ENCODE measurements at regions not wholly inside any gene's neighbourhood (a gene's known extent, or its start where the extent isn't known, plus 50 kb on each side); places are given as distances from the start of the nearest gene placed in this dataset.

DNA sequence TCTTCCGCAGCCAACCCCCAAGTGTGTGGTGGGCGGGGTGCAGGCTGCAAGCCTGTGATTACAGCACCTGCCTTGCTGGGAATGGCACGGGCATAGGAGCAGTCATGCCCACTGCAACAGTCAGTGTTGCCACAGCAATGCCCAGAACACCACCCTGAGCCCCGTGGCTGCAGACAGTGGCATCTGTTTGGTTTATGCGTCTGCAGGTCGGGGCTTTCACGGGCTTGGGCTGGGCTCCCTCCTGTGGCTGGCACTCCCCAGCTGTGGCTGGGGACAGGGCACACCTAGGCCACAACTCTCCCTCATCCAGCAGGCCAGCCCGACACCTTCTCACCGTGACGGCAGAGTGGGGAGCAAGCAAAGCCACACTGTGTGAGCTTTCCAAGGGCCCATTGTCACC is 115.3 kb upstream of the C1QTNF9B start:
- no peak for DNase-seq

DNA sequence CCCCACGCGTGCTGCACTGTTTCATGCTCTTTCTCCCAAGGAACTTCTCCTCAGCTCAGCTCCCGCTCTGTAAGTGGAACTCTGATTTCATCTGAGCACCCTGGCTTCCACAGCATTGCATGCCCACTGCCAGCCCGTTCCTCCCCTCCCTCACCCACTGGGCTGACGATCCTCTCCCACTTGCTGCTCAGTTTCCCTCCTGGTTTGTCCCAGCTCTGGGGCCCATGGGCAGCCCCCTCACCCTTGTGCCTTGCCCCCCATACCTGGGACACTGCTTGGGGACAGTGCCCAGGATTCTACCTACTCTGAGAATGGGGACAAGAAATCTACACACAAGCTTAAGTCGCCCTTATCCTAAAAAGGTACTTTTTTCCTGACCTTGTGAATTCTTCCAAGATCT is 115.9 kb upstream of the C1QTNF9B start:
- DNase-seq = no peak

DNA sequence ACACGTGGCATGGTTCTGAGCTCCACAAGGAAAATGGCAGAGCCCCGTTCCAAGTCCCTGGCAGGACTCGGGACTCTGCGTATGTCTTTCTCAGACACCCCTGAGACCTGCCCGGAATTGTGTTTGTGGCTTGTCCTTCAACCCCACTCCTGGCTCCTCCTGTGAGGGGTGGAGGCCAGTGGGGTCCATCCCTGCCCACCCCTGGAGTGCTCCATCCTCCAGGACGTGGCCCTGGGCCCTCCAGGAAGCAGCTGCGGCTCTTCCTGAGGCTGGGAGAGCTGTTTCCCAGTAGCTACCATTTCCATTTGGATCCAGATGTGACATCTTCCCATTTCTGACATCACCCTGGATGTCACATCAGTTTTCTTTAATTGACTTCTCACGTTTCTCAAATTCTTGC is 118.7 kb upstream of the C1QTNF9B start:
- DNase-seq = no peak

DNA sequence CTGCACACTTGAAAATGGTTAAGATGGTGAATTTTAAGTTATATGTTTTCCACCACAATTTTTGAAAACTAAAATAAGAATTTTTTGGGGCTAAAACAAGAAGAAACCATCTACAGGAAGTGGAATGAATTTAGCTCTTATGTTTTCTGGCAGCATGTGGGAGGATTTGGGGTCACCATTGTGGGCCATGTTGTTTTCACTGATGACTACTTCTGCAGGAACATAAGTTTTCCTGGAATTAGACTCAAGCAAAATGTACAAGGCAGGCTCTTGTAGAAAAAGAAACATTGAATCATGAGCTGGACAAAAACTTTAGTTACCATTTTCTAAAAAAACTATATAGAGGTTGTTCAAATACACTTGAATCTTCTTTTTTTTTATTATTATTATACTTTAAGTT is 125.3 kb upstream of the C1QTNF9B start:
- DNase-seq = no peak

DNA sequence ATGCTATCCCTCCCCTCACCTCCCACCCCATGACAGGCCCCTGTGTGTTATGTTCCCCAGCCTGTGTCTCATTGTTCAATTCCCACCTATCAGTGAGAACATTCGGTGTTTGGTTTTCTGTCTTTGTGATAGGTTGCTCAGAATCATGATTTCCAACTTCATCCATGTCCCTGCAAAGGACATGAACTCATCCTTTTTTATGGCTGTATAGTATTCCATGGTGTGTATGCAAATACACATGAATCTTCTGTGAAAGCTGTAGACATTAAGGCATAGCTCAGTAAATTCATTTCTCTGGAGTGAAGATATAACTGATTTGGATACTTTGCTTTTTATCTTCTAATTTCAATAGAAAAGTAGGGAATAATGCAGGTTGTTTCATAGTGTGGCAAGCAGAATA is 125.8 kb upstream of the C1QTNF9B start:
- no peak for DNase-seq

DNA sequence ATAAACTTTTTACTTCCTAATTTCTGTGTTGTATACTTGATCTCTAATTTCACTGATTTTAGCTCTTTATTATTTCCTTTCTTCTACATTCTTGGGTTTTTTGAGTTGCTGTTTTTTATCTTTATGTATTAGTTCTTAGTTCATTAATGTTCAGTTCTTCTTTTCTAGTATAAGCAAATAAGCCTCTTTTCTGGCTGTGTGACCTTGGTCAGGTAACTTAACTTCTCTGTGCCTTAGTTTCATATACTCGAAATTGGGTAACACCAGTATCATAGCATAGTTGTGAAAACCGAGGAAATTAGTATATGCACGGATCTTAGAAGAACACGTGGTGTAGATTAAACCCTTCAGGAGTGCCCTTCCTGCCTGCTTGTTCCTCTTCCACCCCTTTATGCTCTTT is 130.2 kb upstream of the C1QTNF9B start:
- no peak for DNase-seq

DNA sequence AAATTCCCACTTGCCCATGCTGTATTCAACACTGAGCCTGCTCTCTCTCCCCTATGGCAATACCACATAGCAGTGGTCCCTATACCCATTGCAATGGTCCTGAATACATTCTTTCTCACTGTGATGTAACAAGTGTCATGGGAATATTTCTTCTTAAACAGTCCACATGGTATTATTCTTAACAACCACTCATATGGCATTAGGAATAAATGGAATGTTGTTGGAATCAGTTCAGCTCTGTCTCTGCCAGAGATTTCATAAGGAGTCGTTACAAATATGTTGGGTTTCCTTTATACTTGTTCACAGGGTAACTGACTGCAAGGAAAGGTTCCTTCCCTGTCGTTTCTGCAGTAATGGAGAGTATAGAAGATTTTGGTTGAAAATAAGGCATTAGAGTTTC is 128.3 kb upstream of the SPATA13 start:
- DNase-seq = no peak

DNA sequence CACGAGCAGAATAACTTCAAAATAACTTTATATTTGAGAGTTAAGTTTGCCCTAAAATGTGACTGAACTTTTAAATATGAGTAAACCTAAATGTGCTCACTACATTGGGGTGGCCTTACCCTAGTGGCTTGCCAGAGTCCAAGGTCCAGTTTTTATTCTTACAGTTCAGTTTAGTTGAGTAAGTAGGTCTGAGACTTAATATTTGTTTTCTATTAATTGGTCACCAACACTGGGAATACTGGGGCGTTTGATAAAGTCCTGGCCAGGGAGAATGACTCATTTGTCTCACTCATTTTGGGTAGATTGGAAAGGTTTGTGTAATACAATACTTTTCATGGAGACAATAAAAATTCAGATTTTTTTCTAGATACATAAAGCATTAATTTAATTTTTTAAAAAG is 127.8 kb upstream of the SPATA13 start:
- DNase-seq = no peak

DNA sequence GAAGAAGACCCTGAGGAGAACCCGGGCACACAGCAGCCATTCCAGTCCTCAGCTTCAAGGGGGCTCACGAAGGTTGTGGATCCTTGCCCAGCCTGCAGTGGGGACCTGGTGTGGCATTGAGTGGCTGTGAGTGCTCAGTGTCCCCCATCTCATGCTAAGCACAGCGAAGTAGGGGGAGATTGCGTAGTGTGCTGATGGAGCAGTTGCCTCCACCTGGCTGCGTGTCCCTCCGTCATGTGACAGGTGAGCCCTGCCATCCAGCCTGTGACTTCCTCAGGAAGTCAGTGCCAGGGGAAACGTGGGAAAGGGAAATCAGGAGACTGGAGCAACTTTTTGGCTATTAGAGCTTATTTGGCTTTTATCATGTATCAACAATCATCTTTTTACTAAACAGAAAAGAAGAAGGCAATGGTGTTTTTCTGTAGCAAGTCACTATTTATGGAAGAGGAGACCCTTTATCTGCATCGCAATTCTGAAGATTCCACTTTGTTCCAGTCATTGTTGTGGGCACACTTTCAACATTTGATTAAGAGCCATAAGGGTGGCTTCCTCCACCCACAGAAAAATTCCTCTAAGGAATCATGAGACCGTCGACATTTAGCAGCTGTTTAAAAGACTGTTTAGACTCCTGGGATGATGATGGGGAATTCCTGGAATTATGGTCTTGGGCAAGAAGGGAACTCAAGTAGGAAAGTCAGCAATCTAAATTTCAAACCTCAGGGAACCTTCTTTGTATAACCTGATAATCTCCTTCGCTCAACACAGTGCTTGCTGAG is 126.8 kb upstream of the SPATA13 start:
- no peak for DNase-seq

DNA sequence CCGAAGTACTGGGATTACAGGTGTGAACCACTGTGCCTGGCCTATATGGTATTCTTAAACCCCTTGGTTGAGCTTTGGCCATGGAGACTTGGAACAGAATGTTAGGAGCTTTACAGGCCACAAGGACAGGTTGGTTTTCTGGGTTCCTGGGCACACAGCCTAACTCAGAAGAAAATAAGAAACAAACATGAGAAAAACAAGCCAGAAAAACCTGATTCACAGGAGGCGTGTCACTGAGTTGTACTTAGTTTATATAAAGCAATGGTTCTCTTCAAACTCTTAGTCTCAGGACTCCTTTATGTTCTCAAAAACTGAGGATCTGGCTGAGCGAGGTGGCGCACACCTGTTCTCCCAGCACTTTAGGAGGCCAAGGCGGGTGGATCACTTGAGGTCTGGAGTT is 125.1 kb upstream of the SPATA13 start:
- DNase-seq = no peak

DNA sequence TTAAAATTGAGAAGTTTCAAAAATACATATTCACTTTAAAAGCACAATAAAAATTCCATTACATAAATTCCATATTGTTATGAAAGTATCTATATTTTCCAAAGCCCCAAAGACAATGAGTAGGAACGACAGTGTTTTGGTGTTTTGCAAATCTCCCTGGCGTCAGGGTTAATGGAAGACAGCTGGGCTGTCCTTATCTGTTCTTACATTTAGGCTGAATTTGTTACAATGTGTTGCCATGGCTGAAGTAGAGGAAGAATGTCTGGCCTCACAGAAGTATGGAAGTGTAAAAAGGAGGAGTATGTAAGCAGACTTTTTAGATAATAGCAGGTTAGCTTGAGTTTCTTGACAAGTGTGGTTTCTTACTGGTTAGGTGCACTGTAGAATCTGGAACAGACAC is 124.4 kb upstream of the SPATA13 start:
- no peak for DNase-seq

DNA sequence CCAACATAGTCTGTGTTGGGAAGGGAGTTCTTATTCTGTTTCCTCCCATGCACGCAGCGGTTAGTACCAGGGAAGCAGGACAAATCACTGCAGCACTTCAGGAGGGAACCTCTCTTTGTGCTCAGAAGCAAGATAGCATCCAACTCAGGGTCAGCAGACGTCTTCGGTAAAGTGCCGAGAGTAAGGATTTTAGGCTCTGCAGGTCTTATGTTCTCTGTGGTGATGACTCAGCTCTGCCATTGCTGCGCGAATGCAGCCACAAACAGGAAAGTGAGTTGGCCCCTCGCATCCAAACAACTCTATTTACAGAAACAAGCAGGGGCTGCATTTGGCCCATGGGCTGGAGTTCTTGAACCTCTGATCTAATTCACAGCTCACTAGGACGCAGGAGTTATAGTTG is 122.1 kb upstream of the SPATA13 start:
- DNase-seq = no peak

DNA sequence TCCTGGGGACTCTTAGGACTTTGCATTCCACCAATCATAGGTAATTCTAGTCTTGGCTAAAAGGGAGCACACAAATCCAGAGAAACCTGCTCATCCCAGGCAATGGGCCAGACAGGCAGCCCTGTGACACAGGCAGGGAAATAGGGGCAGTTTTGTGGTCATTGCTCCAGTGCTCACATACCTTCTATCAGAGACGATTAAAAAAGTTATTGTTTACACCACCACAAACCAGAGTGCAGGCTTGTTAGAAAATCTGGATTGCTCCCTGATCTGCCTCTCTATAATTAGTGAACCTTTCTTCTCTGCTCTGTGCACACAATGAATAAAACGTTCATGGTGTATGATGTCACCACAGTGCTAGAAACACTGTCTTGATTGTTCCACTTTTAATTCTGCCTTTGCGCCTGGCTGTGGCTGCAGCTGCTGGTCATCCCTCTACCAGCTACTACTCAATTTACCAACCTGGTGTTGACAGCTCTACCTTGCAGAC is 121.6 kb upstream of the SPATA13 start:
- no peak for DNase-seq

DNA sequence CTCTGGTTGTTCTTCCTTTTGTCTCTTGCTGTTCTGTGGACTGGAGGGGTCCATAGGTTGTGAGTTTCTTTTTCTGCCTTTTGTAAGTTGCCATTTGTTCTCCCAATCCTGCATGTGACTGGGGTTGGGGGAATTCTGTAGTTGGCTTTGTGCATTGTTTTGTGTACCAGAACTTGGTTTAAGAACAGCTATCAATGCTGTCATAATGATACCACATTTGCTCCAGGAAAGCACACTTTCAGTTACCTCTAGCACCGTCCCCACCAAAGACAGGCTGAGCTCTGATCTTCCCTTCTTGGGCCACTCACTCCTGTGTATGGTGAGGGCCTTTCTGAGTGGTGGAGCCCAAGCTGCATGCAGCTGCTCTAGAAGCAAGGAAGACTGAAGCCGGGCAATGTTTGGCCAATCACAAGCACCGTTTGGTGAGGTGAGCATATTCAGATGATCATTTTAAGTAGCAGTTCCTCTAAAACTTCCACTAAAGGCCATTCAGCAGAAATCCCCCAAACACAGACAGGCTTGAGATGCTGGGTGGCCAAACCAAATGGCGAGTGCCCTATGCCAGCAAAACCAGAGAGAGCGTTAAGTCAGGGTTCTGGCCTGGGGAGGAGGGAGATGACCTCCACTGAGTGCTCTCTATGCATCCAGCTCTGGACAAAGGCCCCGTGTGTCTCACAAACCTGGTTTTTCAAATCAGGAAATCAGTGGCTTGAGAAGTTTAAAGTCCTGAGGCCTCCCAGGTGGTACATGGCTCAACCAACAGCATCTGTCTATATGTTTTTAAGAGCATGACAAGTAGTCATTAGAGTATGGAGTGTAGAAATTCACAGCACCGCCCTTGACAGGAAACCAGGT is 120.7 kb upstream of the SPATA13 start:
- DNase-seq = no peak

DNA sequence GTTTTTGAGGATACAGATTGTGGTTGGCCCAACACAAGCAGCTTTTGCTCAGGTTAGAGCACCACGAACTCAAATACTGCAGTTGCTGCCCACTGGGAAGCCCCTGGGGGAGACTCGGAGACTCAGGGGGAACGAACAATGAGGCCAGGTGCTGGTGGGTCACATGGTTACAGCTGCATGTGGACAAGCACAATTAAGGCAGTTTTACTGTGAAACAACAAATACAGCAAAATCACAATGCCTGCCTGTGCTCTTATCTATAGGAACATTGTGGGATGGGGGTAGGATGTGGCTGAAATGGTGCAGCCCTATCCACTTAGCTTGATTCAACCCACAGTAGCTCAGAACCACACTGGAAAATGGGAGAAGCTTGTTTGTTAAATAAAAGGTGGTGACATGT is 119.7 kb upstream of the SPATA13 start:
- DNase-seq = no peak

DNA sequence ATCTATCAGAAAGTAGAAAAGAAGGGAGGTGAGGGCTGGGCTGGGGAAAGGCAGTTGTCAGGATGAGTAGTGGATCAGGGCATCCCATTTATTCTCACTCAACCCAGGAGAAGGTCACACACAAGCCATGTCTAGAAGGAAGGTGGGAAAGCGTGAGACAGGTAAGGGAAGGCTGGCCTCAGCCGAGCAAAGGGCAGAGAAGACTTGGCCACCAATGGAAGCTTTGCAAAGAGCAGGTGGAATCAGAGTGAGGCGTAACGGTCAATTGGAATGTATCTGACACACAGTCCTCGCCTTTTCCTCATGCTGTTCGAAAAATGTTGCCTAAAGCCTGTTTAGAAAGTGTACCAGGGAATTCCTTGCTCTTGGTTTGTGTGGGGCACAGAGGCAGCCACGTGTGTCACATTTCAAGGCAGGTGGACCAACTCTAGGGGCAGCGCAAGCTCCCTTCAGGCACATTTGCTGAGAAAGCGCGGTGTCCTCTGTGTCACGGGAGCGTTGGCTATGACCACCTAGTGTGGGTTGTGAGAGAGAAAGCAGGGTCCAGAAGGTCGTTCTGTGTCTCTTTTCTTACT is 118.8 kb upstream of the SPATA13 start:
- no peak for DNase-seq

DNA sequence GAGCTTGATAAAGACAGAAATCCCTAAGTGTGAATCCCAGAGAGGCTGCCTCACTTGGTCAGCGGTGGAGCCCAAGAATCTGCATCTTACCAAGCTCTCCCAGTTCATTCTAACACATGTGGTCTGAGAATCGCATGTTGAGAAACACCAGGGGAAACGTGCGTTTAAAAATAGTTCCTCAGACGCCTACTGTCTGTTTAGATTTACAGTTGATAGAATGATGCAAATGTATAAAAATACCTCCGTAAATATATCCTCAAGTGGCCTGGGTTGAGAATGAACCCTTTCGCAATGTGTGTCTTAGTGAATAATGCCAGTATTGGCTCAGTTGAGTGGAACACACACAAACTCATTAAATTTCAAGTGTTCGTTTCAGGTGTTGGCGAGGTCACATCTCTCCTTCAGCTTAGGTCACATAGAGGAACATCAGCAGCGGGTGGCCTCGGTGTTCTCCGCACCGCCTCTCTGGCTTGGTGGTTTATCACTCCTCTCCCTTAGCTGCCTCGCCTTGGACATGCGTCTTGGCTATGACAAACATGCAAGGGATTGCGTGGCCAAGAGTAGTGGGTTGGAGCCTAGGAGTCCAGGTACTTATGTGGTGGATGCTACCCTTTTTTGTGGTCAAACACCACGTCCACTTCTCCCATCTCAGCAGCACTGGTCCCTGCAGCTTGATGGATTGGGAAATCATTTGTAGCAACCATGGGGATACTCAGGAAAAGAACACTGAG is 117.6 kb upstream of the SPATA13 start:
- no peak for DNase-seq

DNA sequence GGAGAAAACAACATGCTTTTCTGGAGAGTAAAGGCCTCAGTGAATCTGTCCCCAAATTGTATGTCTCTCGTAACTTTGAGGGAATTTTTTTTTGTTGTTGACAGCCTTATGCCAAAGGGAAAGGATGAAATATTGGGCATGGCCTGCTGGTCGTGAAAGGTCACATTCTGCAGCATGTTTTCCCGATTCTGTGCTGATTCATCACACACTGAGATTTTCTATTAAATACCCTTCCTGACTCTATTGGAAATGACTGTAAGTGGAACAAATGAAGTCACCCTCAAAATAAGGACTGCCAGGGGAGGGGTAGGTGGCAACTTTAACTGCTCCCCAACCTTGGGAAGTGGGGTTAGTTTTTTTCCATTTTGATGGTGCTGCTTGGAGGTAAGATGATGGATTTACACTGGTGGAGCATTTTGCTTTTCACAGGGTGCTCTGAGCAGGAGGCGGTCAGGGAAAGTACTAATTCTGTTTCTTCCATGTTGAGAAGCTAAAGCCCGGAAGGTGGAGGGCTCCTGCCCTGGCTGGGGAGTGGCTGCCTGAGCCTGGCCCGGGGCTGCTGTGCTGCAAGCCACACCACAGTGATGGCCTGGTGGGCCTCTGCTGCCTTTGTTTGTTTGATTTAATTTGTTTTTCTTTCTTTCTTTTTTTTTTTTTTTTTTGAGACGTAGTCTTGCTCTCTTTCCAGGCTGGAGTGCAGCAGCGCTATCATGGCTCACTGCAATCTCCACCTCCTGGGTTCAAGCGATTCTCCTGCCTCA is 116.8 kb upstream of the SPATA13 start:
- no peak for DNase-seq

DNA sequence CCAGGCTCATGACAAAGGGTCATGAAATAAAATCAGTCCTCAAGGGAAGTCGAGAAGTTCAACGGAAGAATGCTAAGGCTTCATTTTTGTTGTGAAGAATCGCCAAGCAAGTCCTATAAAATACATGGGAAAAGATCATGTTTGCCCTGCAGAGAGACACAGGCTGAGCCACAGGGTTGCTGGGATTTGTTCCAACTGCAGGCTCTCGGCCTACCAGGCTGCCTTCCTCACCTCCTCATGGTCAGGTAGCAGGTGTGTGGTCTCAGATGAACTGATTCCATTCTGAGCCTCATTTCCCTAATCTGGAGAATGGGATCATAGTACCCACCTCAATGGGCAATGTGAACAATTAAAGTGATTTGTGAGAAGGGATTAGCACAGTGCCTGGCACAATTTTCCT is 114.9 kb upstream of the SPATA13 start:
- no peak for DNase-seq

DNA sequence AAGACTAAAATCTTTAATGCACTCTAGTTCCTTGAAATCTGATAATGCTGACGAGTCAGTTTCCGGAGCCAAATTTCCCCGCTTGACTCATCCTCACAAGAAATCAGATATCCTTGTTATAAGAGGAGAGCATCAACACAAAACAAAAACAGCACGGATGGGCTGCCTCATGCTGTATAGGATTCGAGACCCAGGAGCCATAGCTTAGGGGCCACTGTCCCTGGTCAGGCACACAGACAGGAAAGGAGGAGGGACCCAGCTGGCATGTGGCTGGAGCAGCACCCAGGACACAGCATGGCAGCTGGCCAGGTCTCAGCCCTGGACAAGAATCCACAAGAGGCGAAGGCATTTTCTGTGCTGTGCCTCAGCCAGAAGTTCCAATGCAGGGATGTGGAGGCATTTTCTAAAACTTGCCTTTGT is 110.2 kb upstream of the SPATA13 start:
- DNase-seq = no peak

DNA sequence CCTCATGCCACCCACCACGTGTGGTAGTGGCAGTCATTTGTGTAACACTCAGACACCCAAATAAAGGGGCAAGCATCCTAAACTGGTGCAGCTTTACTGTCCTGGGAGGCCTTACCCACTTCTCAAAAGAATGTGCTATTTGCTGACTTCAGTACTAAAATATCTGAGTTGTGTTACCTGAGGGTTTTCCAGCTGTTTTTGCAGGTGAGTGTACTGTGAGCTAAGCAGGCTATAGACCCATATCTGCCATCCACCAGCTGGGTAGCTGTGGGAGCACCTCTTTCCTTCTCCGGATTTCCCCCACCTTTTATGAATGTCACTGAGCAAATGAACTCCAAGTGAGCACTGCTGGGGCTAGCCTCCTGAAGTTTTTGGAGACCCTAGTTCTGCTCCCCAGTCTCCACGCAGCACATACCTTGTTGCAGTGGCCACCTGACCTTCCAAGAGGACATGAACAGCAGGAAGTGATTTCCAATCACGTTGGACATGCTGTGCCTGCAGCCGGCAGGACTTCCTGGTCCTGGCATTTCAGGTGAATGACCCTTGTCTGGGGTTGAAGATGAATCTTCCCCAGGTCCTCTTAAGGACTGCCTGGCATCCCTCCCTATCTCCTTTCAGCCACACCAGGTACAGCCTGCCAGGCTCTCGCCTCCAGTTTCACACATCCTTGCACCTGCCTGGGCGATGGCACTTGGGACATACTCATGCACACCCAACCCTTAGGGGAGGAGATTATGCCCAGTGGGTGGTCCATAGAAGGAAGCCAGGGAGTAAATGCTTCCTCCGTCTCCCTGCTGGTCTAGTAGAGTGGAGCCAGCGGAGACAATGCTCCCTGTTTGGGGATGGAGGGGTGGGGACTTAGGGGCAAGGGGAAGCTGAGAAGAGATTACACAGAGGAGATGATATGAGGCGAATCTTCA is 109.5 kb upstream of the SPATA13 start:
- no peak for DNase-seq
